TTC549 (cell line): ENCODE measurements at regions not wholly inside any gene's neighbourhood (a gene's known extent, or its start where the extent isn't known, plus 50 kb on each side); places are given as distances from the start of the nearest gene placed in this dataset.

ENCODE experiments used
- FAIRE-seq: peaks from 2 replicates; lab custom pipeline; 2012; peaks lifted over from hg19 to GRCh38; lab: Jason Lieb, UNC

GRCh38 chr6:144978208-144978607 is 693.1 kb downstream of the UTRN start:
- no peak for FAIRE-seq

- no peak for FAIRE-seq
These were observed 701.1 kb downstream of the UTRN start for GRCh38 chr6:144986271-144986670.

GRCh38 chr6:144989319-144990107 is 704.4 kb downstream of the UTRN start:
- FAIRE-seq = no peak

GRCh38 chr6:144990784-144991183 is 705.6 kb downstream of the UTRN start:
- FAIRE-seq = no peak

GRCh38 chr6:144993870-144994269 is 708.7 kb downstream of the UTRN start:
- FAIRE-seq = no peak

GRCh38 chr6:144997996-144998395 is 712.9 kb downstream of the UTRN start:
- no peak for FAIRE-seq

GRCh38 chr6:144999127-144999526 is 714.0 kb downstream of the UTRN start:
- FAIRE-seq = no peak

- no peak for FAIRE-seq
These were observed 718.0 kb downstream of the UTRN start for GRCh38 chr6:145003145-145003544.

- FAIRE-seq = no peak
These were observed 721.8 kb downstream of the UTRN start for GRCh38 chr6:145006914-145007313.

GRCh38 chr6:145008715-145009114 is 723.6 kb downstream of the UTRN start:
- FAIRE-seq = no peak

- FAIRE-seq = no peak
These were observed 724.6 kb downstream of the UTRN start for GRCh38 chr6:145009711-145010110.

GRCh38 chr6:145012039-145012662 is 723.2 kb downstream of the EPM2A start:
- no peak for FAIRE-seq

GRCh38 chr6:145015739-145016558 is 719.4 kb downstream of the EPM2A start:
- no peak for FAIRE-seq

GRCh38 chr6:145017051-145017450 is 718.3 kb downstream of the EPM2A start:
- FAIRE-seq = no peak

GRCh38 chr6:145017516-145017915 is 717.8 kb downstream of the EPM2A start:
- no peak for FAIRE-seq

GRCh38 chr6:145018027-145018426 is 717.3 kb downstream of the EPM2A start:
- no peak for FAIRE-seq

- no peak for FAIRE-seq
These were observed 715.2 kb downstream of the EPM2A start for GRCh38 chr6:145020114-145020513.

- FAIRE-seq = no peak
These were observed 714.8 kb downstream of the EPM2A start for GRCh38 chr6:145020543-145020942.

- FAIRE-seq = no peak
These were observed 713.0 kb downstream of the EPM2A start for GRCh38 chr6:145022199-145022796.

GRCh38 chr6:145023116-145023726 is 712.1 kb downstream of the EPM2A start:
- FAIRE-seq = no peak

GRCh38 chr6:145025488-145025887 is 709.8 kb downstream of the EPM2A start:
- FAIRE-seq = no peak

- no peak for FAIRE-seq
These were observed 709.0 kb downstream of the EPM2A start for GRCh38 chr6:145026267-145026679.
